LHCN-M2 (cell line): ENCODE measurements at regions not wholly inside any gene's neighbourhood (a gene's known extent, or its start where the extent isn't known, plus 50 kb on each side); places are given as distances from the start of the nearest gene placed in this dataset.

ENCODE experiments used
- DNase-seq: peaks from one replicate; pipeline ENCODE4 v3.0.0-alpha.2; 2012; ENCODE audit warnings: low read depth

- DNase-seq, result peak; percentile 74
These were observed 70.8 kb upstream of the MEOX2 start for GRCh38 chr7:15757041-15758000.

GRCh38 chr7:15755061-15755460, 68.6 kb upstream of the MEOX2 start:
- DNase-seq, result no peak

- DNase-seq, result peak; percentile 63
These were observed 67.5 kb upstream of the MEOX2 start for GRCh38 chr7:15753887-15754579.

GRCh38 chr7:15752377-15752776, 65.9 kb upstream of the MEOX2 start:
- DNase-seq, result peak; percentile 34

GRCh38 chr7:15751191-15751701, 64.8 kb upstream of the MEOX2 start:
- DNase-seq, result peak; percentile 90

- peak; percentile 67 for DNase-seq
These were observed 64.2 kb upstream of the MEOX2 start for GRCh38 chr7:15750727-15751126.

- no peak for DNase-seq
These were observed 63.1 kb upstream of the MEOX2 start for GRCh38 chr7:15749631-15750030.

- no peak for DNase-seq
These were observed 61.2 kb upstream of the MEOX2 start for GRCh38 chr7:15747712-15748111.

GRCh38 chr7:15747301-15747700, 60.8 kb upstream of the MEOX2 start:
- no peak for DNase-seq

GRCh38 chr7:15743926-15744480, 57.5 kb upstream of the MEOX2 start:
- DNase-seq, result no peak

- DNase-seq, result no peak
These were observed 51.1 kb upstream of the MEOX2 start for GRCh38 chr7:15737601-15738000.
